ENCODE measurements at regions not wholly inside any gene's neighbourhood (a gene's known extent, or its start where the extent isn't known, plus 50 kb on each side); places are given as distances from the start of the nearest gene placed in this dataset.

DNA sequence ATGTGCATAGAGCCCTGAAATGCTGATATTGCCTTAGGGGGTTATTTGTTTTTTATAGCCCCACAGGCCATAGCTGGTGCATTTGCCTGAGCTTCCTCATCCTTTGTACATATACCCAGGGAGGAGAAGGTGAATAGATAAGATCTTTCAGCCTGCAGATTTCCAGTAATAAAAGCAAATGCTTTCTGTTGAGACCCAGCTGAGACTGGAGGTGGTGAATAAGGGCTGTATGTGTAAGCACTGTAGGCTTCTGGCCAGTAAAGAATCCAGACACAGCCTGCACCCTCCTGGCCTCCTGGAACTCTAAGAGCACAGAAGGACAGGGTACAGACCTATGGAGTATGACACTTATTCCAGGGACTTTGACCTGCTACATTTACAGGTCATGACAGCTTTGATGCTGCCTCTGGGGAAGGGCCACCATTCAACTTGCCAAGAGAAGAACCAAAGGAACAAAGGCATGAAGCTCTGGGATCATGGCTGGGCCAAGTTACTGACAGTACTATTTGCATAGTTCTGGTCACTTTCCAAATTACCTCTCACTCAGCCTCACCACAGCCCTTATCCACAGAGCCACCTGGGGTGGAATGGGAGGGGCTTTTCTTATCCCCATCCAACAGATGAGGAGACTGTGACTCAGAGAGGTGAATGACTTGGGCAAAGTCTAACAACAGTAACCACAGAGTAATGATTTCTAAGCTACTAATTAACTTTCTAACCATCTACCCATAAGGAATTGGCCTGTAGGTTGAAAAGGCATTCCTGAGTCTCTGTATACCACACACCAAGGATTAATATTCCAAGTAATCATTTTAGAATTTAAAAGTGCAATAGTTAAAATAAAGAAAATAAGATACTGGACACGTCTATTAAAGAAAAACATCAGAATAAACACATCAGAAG lies 604.5 kb upstream of the KLF4 start:
- no peak for TF ChIP-seq POLR2A (IDR thresholded peaks at IDR 0.05)
- TF ChIP-seq, protein P1, sequence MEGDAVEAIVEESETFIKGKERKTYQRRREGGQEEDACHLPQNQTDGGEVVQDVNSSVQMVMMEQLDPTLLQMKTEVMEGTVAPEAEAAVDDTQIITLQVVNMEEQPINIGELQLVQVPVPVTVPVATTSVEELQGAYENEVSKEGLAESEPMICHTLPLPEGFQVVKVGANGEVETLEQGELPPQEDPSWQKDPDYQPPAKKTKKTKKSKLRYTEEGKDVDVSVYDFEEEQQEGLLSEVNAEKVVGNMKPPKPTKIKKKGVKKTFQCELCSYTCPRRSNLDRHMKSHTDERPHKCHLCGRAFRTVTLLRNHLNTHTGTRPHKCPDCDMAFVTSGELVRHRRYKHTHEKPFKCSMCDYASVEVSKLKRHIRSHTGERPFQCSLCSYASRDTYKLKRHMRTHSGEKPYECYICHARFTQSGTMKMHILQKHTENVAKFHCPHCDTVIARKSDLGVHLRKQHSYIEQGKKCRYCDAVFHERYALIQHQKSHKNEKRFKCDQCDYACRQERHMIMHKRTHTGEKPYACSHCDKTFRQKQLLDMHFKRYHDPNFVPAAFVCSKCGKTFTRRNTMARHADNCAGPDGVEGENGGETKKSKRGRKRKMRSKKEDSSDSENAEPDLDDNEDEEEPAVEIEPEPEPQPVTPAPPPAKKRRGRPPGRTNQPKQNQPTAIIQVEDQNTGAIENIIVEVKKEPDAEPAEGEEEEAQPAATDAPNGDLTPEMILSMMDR (IDR thresholded peaks at IDR 0.05) = no peak

All from right lobe of liver (tissue), 4 donors.